HG03558 (cell line): ENCODE measurements at regions not wholly inside any gene's neighbourhood (a gene's known extent, or its start where the extent isn't known, plus 50 kb on each side); places are given as distances from the start of the nearest gene placed in this dataset.
"Not testable (repeated sequence)": the region's sequence is repeated elsewhere in the genome, so short reads cannot be mapped to it uniquely, and the experiment has no call there.

Experiments
- ATAC-seq: cut with Tn5 transposase; IDR thresholded peaks from one replicate; pipeline ENCODE4 v1.9.1; 2021; ENCODE audit warnings: moderate number of reproducible peaks; ENCODE audit not compliant: unreplicated experiment; ENCODE audit errors: extremely low read depth

- peak; percentile 92 for ATAC-seq
Observed at GRCh38 chr5:50501491-50502228, 60.6 kb upstream of the EMB start.

- ATAC-seq = not testable (repeated sequence)
Observed at GRCh38 chr5:50513028-50513457, 72.0 kb upstream of the EMB start.

- not testable (repeated sequence) for ATAC-seq
Observed at GRCh38 chr5:50521060-50521459, 80.0 kb upstream of the EMB start.

DNA sequence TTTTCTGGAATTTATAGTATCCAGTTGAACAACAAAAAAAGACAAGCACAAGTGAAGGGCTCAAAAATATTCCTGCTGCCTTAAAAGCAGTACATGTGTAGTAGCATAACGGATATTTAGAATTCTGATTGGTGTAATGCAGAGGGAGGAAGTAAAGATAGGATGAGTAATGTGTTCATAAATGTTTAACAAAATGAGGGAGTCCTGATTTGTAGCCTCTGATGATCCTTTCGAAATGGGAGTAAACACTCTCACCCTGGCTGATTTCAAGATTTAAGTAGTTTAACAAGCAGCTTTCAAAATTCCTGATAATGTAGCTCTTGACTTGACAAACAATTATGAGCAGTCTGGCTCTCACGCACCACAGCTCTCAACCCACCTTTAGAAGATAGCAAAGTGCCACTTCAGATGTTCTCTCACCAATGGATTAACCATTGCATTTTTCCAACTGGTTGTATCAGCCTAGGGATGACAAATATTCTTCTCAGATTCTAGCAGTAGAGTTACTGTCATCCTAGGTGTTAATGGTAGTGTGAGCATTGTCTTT, 86.5 kb upstream of the EMB start:
- ATAC-seq = not testable (repeated sequence)

DNA sequence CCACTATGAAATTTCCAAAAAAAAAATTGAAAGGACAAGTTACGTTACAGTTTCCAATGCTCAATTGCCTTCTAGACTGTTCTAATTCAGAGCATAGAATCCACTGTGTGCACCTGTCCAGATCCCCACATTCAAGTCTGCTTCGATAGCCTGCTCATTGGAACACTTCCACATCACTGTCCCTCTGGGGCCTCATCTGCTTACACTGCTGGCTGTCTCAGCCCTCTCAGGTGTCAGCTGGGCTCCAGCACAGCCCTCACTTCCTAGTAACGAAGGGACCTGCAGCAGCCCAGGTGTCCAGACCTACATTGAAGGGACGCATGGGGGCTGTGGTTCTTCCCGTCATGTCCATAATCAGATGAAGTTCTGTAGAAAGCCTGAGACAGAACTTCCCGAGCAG, 94.3 kb upstream of the EMB start:
- no peak for ATAC-seq

- not testable (repeated sequence) for ATAC-seq
Observed at GRCh38 chr5:50537534-50537933, 96.4 kb upstream of the EMB start.

GRCh38 chr5:50547303-50547702, 106.2 kb upstream of the EMB start:
- ATAC-seq = peak; percentile 67

DNA sequence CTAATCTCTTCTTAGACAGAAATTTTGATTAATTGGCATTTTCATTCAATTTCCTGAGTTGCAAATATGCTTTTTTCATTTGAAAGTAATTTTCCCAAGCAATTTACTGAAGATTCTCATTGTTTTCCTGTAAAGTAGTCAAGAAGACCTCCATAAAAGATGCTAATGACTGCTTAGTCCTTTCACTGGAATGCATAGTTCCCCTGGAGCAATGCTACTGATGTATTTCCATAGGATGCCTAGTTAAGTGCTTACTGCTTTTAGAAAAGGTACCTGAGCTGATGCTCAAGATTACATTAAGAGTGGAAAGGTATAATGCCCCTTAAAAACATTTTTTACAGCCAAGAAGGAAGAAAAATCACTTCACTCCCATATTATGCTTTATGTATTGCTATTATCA, 109.2 kb upstream of the EMB start:
- ATAC-seq = no peak

GRCh38 chr5:50550993-50551392, 109.9 kb upstream of the EMB start:
- no peak for ATAC-seq

DNA sequence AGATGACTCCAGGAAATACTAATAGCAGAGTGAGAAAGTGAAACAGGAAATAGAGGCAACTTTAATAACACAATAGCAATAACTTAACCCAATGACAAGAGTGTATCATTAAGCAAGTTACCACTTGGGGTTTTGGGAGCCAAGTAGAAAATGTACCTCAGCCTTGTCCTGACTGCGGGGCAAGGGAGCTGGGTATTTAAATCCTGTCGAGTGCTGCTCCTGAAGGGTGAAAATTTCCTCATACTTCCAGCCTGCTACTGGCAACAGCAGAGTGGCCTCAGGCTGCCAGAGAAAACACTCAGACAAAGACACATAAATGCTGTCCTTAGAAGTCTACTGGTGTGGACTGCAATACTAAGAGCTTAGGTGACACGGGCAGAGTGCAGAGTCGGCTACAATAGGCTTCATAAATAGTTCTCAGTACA, 112.5 kb upstream of the EMB start:
- ATAC-seq = no peak

DNA sequence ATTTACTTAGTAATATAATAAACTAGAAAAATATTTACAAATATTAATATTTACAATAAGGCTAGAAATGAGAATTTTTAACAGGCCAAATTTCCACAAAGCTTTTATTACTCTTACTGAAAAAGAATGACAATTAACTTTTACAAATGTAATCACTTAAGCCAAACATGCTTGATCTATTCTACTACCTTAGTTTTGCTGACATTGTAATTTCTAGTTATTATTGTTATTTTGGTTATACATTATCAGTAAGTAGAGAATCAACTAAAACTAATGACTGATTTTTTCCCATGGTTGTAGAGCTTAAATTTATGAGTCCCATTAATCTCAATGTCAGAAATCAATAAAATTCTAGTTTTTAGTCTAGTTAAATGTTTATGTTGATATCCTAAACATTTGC, 107.8 kb upstream of the PARP8 start:
- not testable (repeated sequence) for ATAC-seq

DNA sequence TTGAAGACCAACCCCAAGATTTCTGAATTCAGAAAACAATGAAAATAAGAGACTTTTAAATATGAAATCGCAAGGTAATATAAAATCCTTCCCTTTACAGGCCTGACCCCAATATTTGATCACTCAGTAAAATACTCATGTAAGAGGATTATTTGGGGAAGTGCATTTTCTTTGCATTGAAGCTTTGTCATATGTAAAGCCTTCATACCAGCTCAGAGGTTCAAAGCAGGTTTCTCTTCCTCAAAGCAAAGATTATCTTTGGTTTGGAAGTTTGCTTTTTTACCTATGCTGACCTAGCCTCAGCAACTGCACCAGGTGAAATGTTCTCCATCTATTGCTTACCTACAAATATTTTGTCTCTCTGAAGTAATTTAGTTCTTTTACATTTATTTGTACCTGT, 106.5 kb upstream of the PARP8 start:
- no peak for ATAC-seq

- ATAC-seq = no peak
Observed at GRCh38 chr5:50562694-50563093, 103.7 kb upstream of the PARP8 start.

DNA sequence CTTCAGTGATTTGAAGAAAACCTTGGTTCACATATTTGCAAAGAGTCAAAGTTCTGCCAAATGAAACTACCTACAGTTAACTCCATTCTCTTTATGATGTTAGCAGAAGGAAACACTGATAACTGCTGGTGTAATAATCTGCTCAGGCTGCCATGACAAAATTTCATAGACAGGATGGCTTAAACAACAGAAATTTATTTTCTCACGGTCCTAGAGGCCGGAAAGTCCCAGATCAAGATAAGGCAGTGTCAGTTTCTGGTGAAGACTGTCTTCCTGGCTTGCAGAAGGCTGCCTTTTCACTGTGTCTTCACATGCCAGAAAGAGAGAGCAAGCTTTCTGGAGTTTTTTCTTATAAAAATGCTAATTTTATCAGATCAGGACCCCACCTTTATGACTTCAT, 102.4 kb upstream of the PARP8 start:
- peak; percentile 66 for ATAC-seq

- ATAC-seq = no peak
Observed at GRCh38 chr5:50564558-50564957, 101.9 kb upstream of the PARP8 start.

DNA sequence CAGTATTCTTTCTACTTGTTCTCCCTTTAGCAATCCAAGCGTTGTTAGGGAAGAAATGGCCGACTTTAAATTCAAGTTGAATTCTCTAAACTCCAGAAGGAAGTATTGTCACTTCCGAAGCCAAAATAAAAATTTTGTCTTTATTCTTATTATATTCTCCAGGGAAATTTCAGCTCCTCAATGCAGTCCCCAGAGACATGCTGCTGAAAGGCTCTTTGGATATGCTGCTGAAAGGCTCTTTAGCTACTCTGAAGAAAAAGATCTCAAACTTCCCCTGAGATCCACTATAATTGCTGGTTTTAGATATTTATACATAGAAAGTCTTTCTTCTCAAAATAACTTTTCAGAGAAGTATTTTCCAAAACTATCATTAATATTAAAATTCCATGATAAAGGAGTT, 92.3 kb upstream of the PARP8 start:
- no peak for ATAC-seq

GRCh38 chr5:50575740-50576139, 90.7 kb upstream of the PARP8 start:
- no peak for ATAC-seq

GRCh38 chr5:50576265-50576664, 90.2 kb upstream of the PARP8 start:
- ATAC-seq = no peak

GRCh38 chr5:50576686-50577256, 89.7 kb upstream of the PARP8 start:
- no peak for ATAC-seq

DNA sequence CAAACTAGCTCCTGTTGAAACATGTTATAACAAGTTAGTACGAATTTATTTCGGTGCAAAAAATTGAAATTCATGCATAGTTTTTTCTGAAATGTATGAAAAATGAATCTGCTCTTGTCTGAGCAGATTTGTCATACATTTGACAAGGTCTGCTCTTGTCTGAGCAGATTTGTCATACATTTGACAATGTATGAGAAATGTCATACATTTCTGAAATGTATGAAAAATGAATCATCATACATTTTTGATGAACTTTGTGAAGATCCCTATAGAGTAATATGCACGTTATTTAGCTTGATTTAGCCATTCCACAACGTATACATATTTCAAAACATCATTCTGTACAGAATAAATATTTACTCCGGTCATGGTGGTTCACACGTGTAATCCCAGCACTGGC, 85.9 kb upstream of the PARP8 start:
- ATAC-seq = no peak

- not testable (repeated sequence) for ATAC-seq
Observed at GRCh38 chr5:50581845-50582244, 84.6 kb upstream of the PARP8 start.

- no peak for ATAC-seq
Observed at GRCh38 chr5:50582699-50583098, 83.7 kb upstream of the PARP8 start.
